ENCODE measurements at regions not wholly inside any gene's neighbourhood (a gene's known extent, or its start where the extent isn't known, plus 50 kb on each side); places are given as distances from the start of the nearest gene placed in this dataset.
A peak's percentile ranks its signal among the peaks of the same experiment; 100 is the strongest.
"Not testable (repeated sequence)": the region's sequence is repeated elsewhere in the genome, so short reads cannot be mapped to it uniquely, and the experiment has no call there.

DNA sequence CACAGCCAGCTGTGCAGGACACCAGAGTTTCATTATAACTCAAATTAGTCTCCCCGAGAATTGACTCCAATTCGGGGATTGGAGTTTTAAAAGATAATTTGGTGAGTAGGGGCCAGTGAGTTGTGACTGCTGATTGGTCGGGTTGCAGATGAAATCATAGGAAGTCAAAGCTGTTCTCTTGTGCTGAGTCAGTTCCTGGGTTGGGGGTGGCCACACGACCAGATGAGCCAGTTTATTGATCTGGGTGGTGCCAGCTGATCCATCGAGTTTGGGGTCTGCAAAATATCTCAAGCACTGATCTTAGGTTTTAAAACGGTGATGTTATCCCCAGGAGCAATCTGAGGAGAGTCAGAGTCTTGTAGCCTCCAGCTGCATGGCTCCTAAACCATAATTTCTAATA is 82.7 kb upstream of the SLC66A3 start:
- H3K36me3 Mint-ChIP-seq (ENCODE audit: low read depth), result no peaks in the 10 kb centered on the region
- peak; percentile 12 for DNase-seq
- H3K27me3 Mint-ChIP-seq (ENCODE audit: low read depth), result peaks cover 10% of the 10 kb centered on the region
- ChIA-PET CTCF (interaction anchor here (1.2 to 1.4 kb wide), 2 partner anchors 52 to 240 kb away, joined by 3 to 4 read pairs; no protein-coding TSS in a partner anchor), POLR2A (no interaction called here)
- no peaks in the 10 kb centered on the region for H3K4me1 Mint-ChIP-seq (ENCODE audit: low read depth)
- no peak for ATAC-seq
- no peak overlapping the region for H3K4me3 Mint-ChIP-seq
- no peak overlapping the region for H3K27ac Mint-ChIP-seq
- H3K9me3 Mint-ChIP-seq (ENCODE audit: insufficient read depth), result no peaks in the 10 kb centered on the region

DNA sequence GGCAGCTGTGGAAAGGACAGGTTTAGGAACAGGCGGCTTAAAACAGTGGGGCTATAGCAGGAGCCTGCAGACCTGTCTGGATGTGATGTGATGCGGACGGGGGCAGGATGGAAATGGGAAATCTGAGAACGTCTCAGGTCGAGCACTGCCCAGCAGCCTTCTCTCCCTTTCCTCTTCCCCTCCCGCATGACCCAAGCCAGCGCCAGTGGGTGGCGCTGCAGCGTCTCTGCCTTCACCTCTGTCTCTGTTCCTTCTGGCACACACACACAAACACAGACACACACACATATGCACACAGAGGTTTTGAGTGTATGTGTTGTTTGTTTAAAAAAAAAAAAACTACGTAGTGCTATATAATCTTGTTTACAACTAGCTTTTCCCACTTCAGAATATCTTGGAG is 82.0 kb upstream of the SLC66A3 start:
- peaks cover 10% of the 10 kb centered on the region for H3K27me3 Mint-ChIP-seq (ENCODE audit: low read depth)
- ATAC-seq, result no peak
- no peak overlapping the region for H3K4me3 Mint-ChIP-seq
- H3K27ac Mint-ChIP-seq, result no peak overlapping the region
- CTCF ChIA-PET, result no interaction called here
- peak; percentile 22 for DNase-seq
- no peaks in the 10 kb centered on the region for H3K9me3 Mint-ChIP-seq (ENCODE audit: insufficient read depth)
- H3K36me3 Mint-ChIP-seq (ENCODE audit: low read depth), result no peaks in the 10 kb centered on the region
- POLR2A ChIA-PET, result no interaction called here
- no peaks in the 10 kb centered on the region for H3K4me1 Mint-ChIP-seq (ENCODE audit: low read depth)

DNA sequence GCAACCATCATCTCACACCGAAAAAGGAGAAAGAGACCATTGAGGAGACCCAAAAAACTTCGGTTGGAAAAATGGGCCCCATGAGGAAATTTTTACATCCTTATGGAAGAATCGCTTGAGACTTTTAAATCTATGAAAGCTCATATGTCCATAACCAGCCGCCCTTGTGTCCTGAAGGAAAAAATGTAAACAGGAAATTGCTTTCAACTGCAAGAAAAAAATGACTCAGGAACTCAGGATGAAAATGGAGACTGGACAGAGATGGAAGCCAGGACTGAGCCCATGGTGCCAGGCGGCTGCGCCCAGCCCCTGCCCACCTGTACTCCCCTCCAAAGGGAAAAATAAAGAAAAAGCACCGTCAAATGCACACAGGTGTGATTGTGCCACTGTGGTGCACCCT is 81.5 kb upstream of the SLC66A3 start:
- ATAC-seq (no peak), DNase-seq (no peak)
- H3K27me3 Mint-ChIP-seq (ENCODE audit: low read depth), result peaks cover 10% of the 10 kb centered on the region
- no peaks in the 10 kb centered on the region for H3K4me1 Mint-ChIP-seq (ENCODE audit: low read depth)
- ChIA-PET POLR2A (no interaction called here), CTCF (no interaction called here)
- no peak overlapping the region for H3K27ac Mint-ChIP-seq
- H3K4me3 Mint-ChIP-seq, result no peak overlapping the region
- no peaks in the 10 kb centered on the region for H3K9me3 Mint-ChIP-seq (ENCODE audit: insufficient read depth)
- H3K36me3 Mint-ChIP-seq (ENCODE audit: low read depth), result no peaks in the 10 kb centered on the region

DNA sequence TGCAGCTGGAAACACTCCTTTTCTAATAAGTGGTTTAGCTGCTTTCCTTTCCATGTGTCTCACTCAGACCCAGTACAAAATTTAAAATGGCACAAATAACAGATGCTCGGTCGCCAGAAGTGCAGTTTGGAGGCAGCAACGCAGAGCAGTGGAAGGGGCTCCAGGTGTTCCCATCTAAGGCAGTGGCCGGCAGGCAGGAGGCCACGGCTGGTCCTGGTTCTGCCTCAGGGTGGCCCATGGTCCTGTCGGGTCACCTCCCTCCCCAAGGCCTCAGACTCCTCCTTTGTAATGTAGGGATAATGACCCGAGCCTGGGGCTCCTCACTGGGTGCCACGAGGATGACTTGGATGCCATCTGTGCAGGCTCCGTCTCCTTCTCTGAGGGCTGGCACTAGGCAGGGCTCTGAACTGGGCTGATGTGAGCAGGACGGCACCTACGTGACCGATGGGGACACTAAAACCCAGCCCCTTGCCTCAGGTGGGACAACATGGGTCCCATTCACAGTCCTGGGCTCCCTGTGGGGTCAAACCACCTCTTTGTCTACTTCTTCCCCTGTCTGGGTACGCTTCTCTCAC is 80.9 kb upstream of the SLC66A3 start:
- H3K36me3 Mint-ChIP-seq (ENCODE audit: low read depth), result no peaks in the 10 kb centered on the region
- CTCF ChIA-PET, result no interaction called here
- no peak for ATAC-seq
- peaks cover 10% of the 10 kb centered on the region for H3K27me3 Mint-ChIP-seq (ENCODE audit: low read depth)
- no peak overlapping the region for H3K27ac Mint-ChIP-seq
- H3K4me3 Mint-ChIP-seq, result no peak overlapping the region
- H3K4me1 Mint-ChIP-seq (ENCODE audit: low read depth), result no peaks in the 10 kb centered on the region
- H3K9me3 Mint-ChIP-seq (ENCODE audit: insufficient read depth), result no peaks in the 10 kb centered on the region
- peak; percentile 17 for DNase-seq
- POLR2A ChIA-PET, result no interaction called here

DNA sequence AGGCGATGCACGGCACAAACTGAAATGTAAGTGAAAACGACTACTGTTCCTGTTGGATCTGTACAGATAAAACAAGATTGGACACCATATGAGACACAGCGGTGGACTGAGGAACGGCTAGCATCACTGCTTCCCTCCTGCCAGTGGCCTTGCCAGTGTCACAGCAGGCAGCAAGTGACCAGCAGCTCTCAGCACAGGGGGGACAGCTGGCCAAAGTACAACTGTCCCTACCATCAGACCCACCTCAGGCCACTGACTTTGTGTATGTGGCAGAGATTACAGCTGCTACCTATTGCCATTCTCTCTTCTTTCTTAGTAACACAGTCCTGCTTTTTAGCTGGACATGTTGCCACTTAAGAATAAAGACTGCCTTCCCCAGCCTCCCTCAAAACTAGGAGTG is 80.0 kb upstream of the SLC66A3 start:
- ChIA-PET POLR2A (no interaction called here), CTCF (no interaction called here)
- Mint-ChIP-seq H3K4me3 (no peak overlapping the region), H3K4me1 (ENCODE audit: low read depth) (no peaks in the 10 kb centered on the region), H3K27me3 (ENCODE audit: low read depth) (peaks cover 10% of the 10 kb centered on the region), H3K27ac (no peak overlapping the region), H3K36me3 (ENCODE audit: low read depth) (no peaks in the 10 kb centered on the region), H3K9me3 (ENCODE audit: insufficient read depth) (no peaks in the 10 kb centered on the region)
- no peak for DNase-seq
- ATAC-seq, result no peak

DNA sequence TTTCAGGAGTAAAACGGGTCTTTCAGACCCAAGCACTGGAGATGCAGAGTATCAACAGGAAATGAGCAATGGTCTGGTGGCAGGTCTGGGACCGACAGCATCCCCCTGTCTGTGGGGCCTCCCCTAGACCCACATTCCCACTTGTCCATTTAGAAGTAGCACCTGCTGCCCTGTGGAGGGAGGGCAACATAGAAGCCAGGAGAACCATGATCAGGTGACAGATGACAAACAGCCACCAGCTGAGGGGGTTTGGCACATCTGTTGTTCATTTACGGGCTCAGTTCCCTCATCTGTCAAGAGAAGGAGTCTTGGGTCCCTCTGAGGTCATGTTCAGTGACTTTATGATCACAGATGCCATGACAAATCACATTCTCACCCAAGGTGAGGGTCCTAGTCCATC is 77.9 kb upstream of the SLC66A3 start:
- H3K27ac Mint-ChIP-seq, result no peak overlapping the region
- H3K4me1 Mint-ChIP-seq (ENCODE audit: low read depth), result no peaks in the 10 kb centered on the region
- no peaks in the 10 kb centered on the region for H3K36me3 Mint-ChIP-seq (ENCODE audit: low read depth)
- peaks cover 7% of the 10 kb centered on the region for H3K27me3 Mint-ChIP-seq (ENCODE audit: low read depth)
- ChIA-PET POLR2A (no interaction called here), CTCF (no interaction called here)
- H3K4me3 Mint-ChIP-seq, result no peak overlapping the region
- H3K9me3 Mint-ChIP-seq (ENCODE audit: insufficient read depth), result no peaks in the 10 kb centered on the region
- ATAC-seq (no peak), DNase-seq (peak; percentile 10)

DNA sequence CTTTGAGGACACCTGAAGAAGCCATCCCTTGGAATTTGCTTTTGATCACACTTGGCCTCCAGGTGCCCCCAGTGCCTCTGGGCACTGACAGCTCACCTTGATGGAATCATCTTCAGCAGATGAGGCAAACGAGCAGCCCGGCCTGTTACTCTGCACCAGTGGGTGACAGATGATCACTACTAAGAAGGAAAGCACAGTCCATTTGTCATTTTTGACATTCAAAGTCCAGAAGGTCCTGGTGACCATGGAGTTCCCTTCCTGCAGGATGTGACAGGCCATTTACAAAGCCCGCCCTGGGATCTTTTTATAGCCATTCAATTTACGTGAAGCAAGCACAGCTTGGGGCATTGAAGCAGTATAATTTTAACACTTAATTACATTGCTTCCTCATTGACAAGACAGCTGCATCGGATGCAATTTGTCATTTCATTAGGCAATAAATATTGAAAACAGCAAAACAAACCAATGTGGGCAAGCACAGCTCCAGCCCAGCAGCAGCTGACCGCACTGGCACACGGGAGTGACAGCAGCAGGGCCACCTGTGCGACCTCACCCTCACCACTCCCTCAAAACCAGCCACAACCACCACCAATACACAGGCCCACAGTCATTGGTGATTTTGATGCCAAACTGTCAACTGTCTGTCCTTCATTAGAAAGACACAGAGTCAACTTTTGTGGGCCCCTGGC is 76.0 kb upstream of the SLC66A3 start:
- DNase-seq, result peak; percentile 4
- CTCF ChIA-PET, result no interaction called here
- Mint-ChIP-seq H3K4me3 (no peak overlapping the region), H3K27me3 (ENCODE audit: low read depth) (peaks cover 2% of the 10 kb centered on the region), H3K9me3 (ENCODE audit: insufficient read depth) (no peaks in the 10 kb centered on the region), H3K36me3 (ENCODE audit: low read depth) (no peaks in the 10 kb centered on the region), H3K4me1 (ENCODE audit: low read depth) (no peaks in the 10 kb centered on the region), H3K27ac (no peak overlapping the region)
- ATAC-seq, result no peak
- POLR2A ChIA-PET, result no interaction called here

DNA sequence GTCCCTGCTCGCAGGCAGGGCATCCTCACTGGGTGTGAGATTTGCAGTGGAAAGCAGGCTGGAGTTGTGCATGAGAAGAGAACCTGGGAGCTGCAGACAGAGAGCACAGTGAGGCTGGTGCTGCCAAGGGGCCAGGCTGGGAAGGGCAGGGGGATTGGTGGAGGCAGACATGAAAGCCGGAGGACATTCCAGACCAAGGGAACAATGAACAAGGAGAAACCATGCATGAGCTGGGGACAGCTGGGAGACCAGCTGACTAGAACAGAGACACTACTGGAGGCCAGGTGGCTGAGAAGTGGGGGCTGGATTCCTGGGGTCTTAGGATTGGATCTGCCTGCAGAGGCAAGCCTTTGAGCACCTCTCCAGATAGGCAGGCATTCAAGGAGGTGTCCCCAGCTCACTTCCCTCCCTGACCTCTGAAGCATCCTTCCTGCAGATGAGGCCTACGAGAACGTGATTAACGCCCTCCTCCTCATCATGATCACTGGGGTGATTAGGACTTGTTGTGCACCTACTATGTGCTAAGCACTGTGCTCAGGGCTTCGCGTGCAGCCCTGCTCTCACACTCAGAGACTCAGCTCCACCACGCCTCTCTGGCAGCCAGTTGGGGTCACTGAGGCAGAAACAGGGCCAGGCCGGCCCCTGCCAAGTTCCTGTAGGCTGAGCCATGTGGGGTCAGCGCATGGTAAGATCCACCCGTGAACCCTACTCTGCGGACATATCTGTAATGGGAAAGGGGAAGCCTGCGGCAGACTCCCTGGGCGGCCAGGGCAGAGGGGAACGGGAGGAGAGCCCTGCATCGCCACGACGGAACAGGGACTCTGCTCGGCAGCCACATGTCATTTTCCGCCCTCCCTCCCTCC is 74.8 kb upstream of the SLC66A3 start:
- peak; percentile 6 for DNase-seq
- CTCF ChIA-PET, result no interaction called here
- Mint-ChIP-seq H3K9me3 (ENCODE audit: insufficient read depth) (no peaks in the 10 kb centered on the region), H3K4me1 (ENCODE audit: low read depth) (no peaks in the 10 kb centered on the region), H3K27ac (no peak overlapping the region), H3K4me3 (no peak overlapping the region), H3K27me3 (ENCODE audit: low read depth) (peaks cover 10% of the 10 kb centered on the region), H3K36me3 (ENCODE audit: low read depth) (no peaks in the 10 kb centered on the region)
- ATAC-seq, result no peak
- POLR2A ChIA-PET, result no interaction called here

DNA sequence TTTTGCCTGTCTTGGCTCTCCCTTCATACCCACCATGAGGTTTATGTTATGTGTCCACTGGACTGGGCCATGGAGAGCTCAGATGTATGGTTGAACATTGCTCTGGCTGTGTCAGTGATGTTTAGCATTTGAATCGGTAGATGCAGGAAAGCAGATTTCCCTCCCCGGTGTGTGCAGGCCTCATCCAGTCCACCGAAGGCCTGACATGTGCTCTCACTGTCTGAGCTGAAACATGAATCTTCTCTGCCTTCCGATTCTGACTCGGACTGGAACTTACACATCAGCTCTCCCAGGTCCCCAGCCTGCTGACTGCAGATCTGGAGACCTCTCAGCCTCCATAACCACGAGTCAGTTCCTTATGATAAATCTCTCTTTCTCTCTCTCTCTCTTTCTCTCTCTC is 72.4 kb upstream of the SLC66A3 start:
- H3K9me3 Mint-ChIP-seq (ENCODE audit: insufficient read depth), result no peaks in the 10 kb centered on the region
- ChIA-PET POLR2A (no interaction called here), CTCF (interaction anchor here (1.0 to 1.3 kb wide), 2 partner anchors 247 to 250 kb away, joined by 3 read pairs; no protein-coding TSS in a partner anchor)
- no peak overlapping the region for H3K4me3 Mint-ChIP-seq
- H3K27ac Mint-ChIP-seq, result no peak overlapping the region
- no peaks in the 10 kb centered on the region for H3K4me1 Mint-ChIP-seq (ENCODE audit: low read depth)
- peaks cover 16% of the 10 kb centered on the region for H3K27me3 Mint-ChIP-seq (ENCODE audit: low read depth)
- H3K36me3 Mint-ChIP-seq (ENCODE audit: low read depth), result no peaks in the 10 kb centered on the region
- DNase-seq (peak; percentile 9), ATAC-seq (no peak)

DNA sequence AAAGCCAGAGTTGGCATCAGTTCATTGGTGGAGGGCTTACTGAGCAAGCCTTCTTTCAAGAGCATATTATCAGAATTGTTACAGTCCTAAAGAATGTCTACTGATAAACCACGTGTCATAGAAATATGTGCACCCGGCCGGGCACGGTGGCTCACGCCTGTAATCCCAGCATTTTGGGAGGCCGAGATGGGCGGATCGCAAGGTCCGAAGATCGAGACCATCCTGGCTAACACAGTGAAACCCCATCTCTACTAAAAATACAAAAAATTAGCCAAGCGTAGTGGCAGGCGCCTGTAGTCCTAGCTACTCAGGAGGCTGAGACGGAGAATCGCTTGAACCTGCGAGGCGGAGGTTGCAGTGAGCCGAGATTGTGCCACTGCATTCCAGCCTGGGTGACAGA is 66.4 kb upstream of the SLC66A3 start:
- DNase-seq; ATAC-seq; H3K9me3 Mint-ChIP-seq (ENCODE audit: insufficient read depth); H3K4me1 Mint-ChIP-seq (ENCODE audit: low read depth); H3K4me3 Mint-ChIP-seq; POLR2A ChIA-PET; H3K27ac Mint-ChIP-seq; H3K36me3 Mint-ChIP-seq (ENCODE audit: low read depth): not testable (repeated sequence)
- CTCF ChIA-PET, result interaction anchor here (1.8 kb wide), 1 partner anchor 44 kb away, joined by 6 read pairs; a partner anchor contains a TSS
- H3K27me3 Mint-ChIP-seq (ENCODE audit: low read depth), result peaks cover 18% of the 10 kb centered on the region

DNA sequence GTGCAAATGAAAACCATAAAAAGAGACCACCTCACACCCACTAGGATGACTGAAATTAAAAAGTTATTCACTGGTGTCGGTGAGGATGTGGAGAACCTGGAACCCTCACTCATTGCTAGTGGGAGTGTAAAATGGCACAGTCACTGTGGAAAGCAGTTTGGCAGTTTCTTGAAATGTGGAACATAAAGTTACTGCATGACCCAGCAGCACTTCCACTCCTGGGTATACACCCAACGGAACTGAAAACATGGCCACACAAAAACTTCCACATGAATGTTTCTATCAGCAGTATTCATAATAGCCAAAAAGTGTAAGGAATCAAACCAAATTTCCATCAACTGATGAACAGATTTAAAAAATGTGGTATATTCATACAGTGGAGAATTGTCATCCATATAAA is 65.1 kb upstream of the SLC66A3 start:
- Mint-ChIP-seq H3K9me3 (ENCODE audit: insufficient read depth) (no peaks in the 10 kb centered on the region), H3K36me3 (ENCODE audit: low read depth) (no peaks in the 10 kb centered on the region), H3K27ac (no peak overlapping the region), H3K4me3 (no peak overlapping the region), H3K27me3 (ENCODE audit: low read depth) (peaks cover 13% of the 10 kb centered on the region), H3K4me1 (ENCODE audit: low read depth) (no peaks in the 10 kb centered on the region)
- CTCF ChIA-PET, result no interaction called here
- no peak for DNase-seq
- peak; percentile 30 for ATAC-seq
- POLR2A ChIA-PET, result no interaction called here

DNA sequence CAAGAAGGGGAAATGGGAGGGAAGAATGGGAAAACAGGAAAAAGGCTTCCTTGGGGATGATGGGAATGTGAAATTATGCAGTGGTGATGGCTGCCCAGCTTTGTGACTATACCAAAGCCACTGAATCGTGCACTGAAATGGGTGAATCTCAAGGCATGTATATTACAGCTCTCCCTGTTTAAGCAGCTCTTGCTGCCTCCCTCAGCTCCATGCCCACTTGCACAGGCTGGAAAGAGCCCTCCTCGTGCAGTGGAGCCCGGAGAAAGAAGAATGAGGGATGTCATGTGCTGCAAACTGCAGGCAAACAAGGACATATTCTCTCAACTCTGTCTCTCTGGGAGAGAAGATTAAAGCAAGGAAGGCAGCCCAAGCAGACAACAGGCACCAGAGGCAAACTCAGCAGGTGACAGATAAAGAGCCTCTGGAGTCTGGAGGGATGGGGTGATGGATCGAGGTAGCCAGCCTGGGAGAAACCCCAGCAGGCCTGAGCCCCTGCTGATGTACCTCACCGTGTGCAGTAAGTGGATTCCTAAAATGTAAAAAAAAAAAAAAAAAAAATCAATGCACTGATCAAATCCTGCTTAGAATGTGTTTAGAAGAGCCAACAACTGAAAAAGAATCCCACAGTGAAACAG is 62.4 kb upstream of the SLC66A3 start:
- Mint-ChIP-seq H3K27me3 (ENCODE audit: low read depth) (peaks cover 6% of the 10 kb centered on the region), H3K36me3 (ENCODE audit: low read depth) (no peaks in the 10 kb centered on the region), H3K4me3 (no peak overlapping the region), H3K4me1 (ENCODE audit: low read depth) (no peaks in the 10 kb centered on the region), H3K27ac (no peak overlapping the region), H3K9me3 (ENCODE audit: insufficient read depth) (no peaks in the 10 kb centered on the region)
- ChIA-PET POLR2A (no interaction called here), CTCF (interaction anchor here (1.0 to 1.3 kb wide), 2 partner anchors 40 to 257 kb away, joined by 3 read pairs; a partner anchor contains a TSS)
- ATAC-seq (no peak), DNase-seq (no peak)
